Activated CD4-positive, alpha-beta memory T cell treated with anti-CD3 and anti-CD28 coated beads, Interleukin-2, amount 10 ng/mL, durations not matched to agents 7 days and 5 days (primary cell): ENCODE measurements at regions not wholly inside any gene's neighbourhood (a gene's known extent, or its start where the extent isn't known, plus 50 kb on each side); places are given as distances from the start of the nearest gene placed in this dataset.
"Not testable (repeated sequence)": the region's sequence is repeated elsewhere in the genome, so short reads cannot be mapped to it uniquely, and the experiment has no call there.

Source experiments
- CTCF ChIA-PET: fragments of 350-600 bp; sonication (Branson Sonifier 250); formaldehyde crosslinking; loops from one replicate; lab custom pipeline; 2021; ENCODE audit warnings: antibody characterized with exemption, inconsistent platforms; lab: Charles Lee
- POLR2A ChIA-PET: fragments of 350-600 bp; sonication (Branson Sonifier 250); formaldehyde crosslinking; loops from one replicate; lab custom pipeline; 2021; ENCODE audit warnings: antibody characterized with exemption; lab: Charles Lee
- DNase-seq: peaks from one replicate; pipeline ENCODE4 v3.0.0-alpha.2; 2020
- H3K27ac Mint-ChIP-seq: one replicate; pipeline ENCODE4 v1.8.0; 2021; ENCODE audit warnings: mild to moderate bottlenecking, mixed read lengths
- H3K27me3 Mint-ChIP-seq: one replicate; pipeline ENCODE4 v1.8.0; 2021; ENCODE audit warnings: mixed read lengths
- H3K36me3 Mint-ChIP-seq: one replicate; pipeline ENCODE4 v1.8.0; 2021; ENCODE audit warnings: low read depth, mixed read lengths
- H3K4me1 Mint-ChIP-seq: one replicate; pipeline ENCODE4 v1.8.0; 2021; ENCODE audit warnings: mixed read lengths
- H3K4me3 Mint-ChIP-seq: one replicate; pipeline ENCODE4 v1.8.0; 2021; ENCODE audit warnings: mild to moderate bottlenecking, mixed read lengths
- H3K9me3 Mint-ChIP-seq: one replicate; pipeline ENCODE4 v1.8.0; 2021; ENCODE audit warnings: mixed read lengths

DNA sequence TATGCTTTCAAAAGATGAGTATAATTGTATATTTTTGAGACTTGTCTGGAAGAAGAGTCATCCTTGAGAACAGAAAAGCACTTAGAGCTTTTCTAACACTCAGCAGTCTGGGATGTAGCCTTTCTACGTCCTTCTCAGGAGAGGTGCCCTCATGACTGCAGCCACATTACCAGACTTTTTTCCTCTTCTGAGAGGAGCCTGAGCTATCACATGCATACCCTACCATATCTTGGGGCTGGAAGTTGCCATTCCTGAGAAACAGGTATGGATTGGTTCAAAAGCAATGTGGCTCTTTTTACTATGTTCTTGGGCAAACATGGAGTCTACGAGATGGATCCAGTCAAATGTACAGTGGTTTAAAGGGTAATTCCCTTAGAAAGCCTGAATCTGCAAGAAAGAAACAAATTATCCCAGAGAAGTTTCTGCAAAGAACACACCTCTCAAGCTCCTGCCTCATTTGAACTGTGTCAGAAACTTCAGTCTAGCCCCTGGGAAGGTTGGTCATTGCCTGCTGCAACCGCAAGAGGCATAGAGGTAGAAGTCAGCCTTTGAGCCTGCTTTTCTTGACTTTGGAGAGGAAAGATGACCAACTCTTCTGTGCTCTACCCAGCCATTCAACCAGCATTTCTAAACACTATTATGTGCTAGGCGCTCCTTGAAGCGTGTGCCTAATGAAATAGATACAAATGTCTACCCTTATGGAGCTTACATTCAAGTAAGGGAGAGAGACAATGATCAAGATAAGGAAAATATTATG is 401.9 kb upstream of the ACTBL2 start:
- H3K4me3 Mint-ChIP-seq, result no peak overlapping the region
- H3K9me3 Mint-ChIP-seq, result no peaks in the 10 kb centered on the region

GRCh38 chr5:57880216-57880615 is 397.6 kb upstream of the ACTBL2 start:
- Mint-ChIP-seq H3K27me3 (peaks cover 4% of the 10 kb centered on the region), H3K36me3 (no peaks in the 10 kb centered on the region), H3K4me1 (no peaks in the 10 kb centered on the region), H3K27ac (no peak overlapping the region), H3K4me3 (no peak overlapping the region), H3K9me3 (no peaks in the 10 kb centered on the region)
- ChIA-PET CTCF (no interaction called here), POLR2A (no interaction called here)
- no peak for DNase-seq

More for the DNA sequence above, 401.9 kb upstream of the ACTBL2 start:
- CTCF ChIA-PET, result no interaction called here
- H3K36me3 Mint-ChIP-seq, result no peaks in the 10 kb centered on the region
- POLR2A ChIA-PET, result no interaction called here
- no peak overlapping the region for H3K27ac Mint-ChIP-seq
- no peak for DNase-seq
- H3K27me3 Mint-ChIP-seq, result no peaks in the 10 kb centered on the region
- no peaks in the 10 kb centered on the region for H3K4me1 Mint-ChIP-seq

DNA sequence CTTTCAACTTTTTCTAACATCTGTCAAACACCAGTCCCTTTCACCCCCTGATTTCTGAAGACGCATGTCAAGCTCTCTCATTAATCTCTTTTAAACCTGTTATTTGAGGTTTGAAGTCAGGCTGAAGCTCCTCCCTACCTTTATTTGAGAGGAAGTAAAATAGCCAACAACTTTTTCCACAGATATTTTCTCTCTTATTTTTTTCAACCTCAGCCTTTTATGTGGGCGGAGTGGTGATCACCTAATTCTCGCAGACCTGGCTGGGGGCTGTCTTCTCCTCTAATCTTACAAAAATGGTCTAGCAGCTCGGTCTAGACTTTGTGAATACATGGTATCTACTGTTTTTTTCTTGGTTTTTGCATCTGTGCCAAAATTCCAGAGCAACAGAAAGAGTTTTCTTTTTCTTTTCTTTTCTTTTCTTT is 395.7 kb upstream of the ACTBL2 start:
- Mint-ChIP-seq H3K36me3 (no peaks in the 10 kb centered on the region), H3K4me3 (no peak overlapping the region), H3K9me3 (no peaks in the 10 kb centered on the region), H3K4me1 (no peaks in the 10 kb centered on the region), H3K27ac (no peak overlapping the region), H3K27me3 (peaks cover 4% of the 10 kb centered on the region)
- DNase-seq, result no peak
- CTCF ChIA-PET, result no interaction called here
- POLR2A ChIA-PET, result no interaction called here

- Mint-ChIP-seq H3K4me1 (no peaks in the 10 kb centered on the region), H3K27ac (no peak overlapping the region), H3K36me3 (no peaks in the 10 kb centered on the region), H3K4me3 (no peak overlapping the region), H3K27me3 (no peaks in the 10 kb centered on the region), H3K9me3 (peaks cover 3% of the 10 kb centered on the region)
- POLR2A ChIA-PET, result no interaction called here
- DNase-seq, result no peak
- CTCF ChIA-PET, result no interaction called here
Observed at GRCh38 chr5:57871496-57871895, 388.9 kb upstream of the ACTBL2 start.

DNA sequence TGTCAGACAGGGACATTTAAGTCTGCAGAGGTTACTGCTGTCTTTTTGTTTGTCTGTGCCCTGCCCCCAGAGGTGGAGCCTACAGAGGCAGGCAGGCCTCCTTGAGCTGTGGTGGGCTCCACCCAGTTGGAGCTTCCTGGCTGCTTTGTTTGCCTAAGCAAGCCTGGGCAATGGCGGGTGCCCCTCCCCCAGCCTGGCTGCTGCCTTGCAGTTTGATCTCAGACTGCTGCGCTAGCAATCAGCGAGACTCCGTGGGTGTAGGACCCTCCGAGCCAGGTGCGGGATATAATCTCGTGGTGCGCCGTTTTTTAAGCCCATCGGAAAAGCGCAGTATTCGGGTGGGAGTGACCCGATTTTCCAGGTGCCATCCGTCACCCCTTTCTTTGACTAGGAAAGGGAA is 387.7 kb upstream of the ACTBL2 start:
- H3K27me3 Mint-ChIP-seq, POLR2A ChIA-PET, H3K27ac Mint-ChIP-seq, DNase-seq, H3K4me1 Mint-ChIP-seq, H3K9me3 Mint-ChIP-seq, H3K36me3 Mint-ChIP-seq, CTCF ChIA-PET, H3K4me3 Mint-ChIP-seq: not testable (repeated sequence)

DNA sequence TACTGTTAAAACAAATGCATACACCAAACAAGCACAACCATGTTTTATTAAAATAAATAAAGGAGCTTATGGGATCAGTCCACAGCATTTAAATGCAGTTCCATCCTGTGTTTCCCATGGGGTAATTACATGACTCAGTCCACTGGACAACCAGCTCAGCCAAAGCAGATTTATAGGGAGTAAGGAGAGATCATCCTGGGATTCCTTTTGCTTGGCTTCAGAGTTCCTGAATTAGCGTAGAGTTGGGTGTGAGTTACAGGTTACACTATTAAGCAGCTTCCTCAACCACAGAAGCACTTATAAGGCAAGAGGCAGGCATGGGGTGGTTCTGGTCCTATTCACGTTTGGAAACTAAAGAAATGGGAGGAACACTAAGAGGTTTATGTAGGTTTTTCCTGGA is 381.1 kb upstream of the ACTBL2 start:
- ChIA-PET CTCF (no interaction called here), POLR2A (no interaction called here)
- H3K9me3 Mint-ChIP-seq, result no peaks in the 10 kb centered on the region
- no peaks in the 10 kb centered on the region for H3K4me1 Mint-ChIP-seq
- H3K36me3 Mint-ChIP-seq, result no peaks in the 10 kb centered on the region
- DNase-seq, result no peak
- H3K4me3 Mint-ChIP-seq, result no peak overlapping the region
- no peaks in the 10 kb centered on the region for H3K27me3 Mint-ChIP-seq
- H3K27ac Mint-ChIP-seq, result no peak overlapping the region

GRCh38 chr5:57862942-57863341 is 380.3 kb upstream of the ACTBL2 start:
- ChIA-PET CTCF (no interaction called here), POLR2A (no interaction called here)
- no peaks in the 10 kb centered on the region for H3K9me3 Mint-ChIP-seq
- H3K36me3 Mint-ChIP-seq, result no peaks in the 10 kb centered on the region
- no peak overlapping the region for H3K27ac Mint-ChIP-seq
- H3K4me3 Mint-ChIP-seq, result no peak overlapping the region
- no peaks in the 10 kb centered on the region for H3K4me1 Mint-ChIP-seq
- no peaks in the 10 kb centered on the region for H3K27me3 Mint-ChIP-seq
- DNase-seq, result no peak

GRCh38 chr5:57862471-57862911 is 379.9 kb upstream of the ACTBL2 start:
- DNase-seq, result no peak
- no peak overlapping the region for H3K27ac Mint-ChIP-seq
- ChIA-PET CTCF (no interaction called here), POLR2A (no interaction called here)
- H3K27me3 Mint-ChIP-seq, result no peaks in the 10 kb centered on the region
- no peaks in the 10 kb centered on the region for H3K4me1 Mint-ChIP-seq
- H3K9me3 Mint-ChIP-seq, result no peaks in the 10 kb centered on the region
- no peaks in the 10 kb centered on the region for H3K36me3 Mint-ChIP-seq
- no peak overlapping the region for H3K4me3 Mint-ChIP-seq

GRCh38 chr5:57859626-57860025 is 377.0 kb upstream of the ACTBL2 start:
- Mint-ChIP-seq H3K9me3 (no peaks in the 10 kb centered on the region), H3K27ac (no peak overlapping the region), H3K4me1 (no peaks in the 10 kb centered on the region), H3K27me3 (no peaks in the 10 kb centered on the region), H3K36me3 (no peaks in the 10 kb centered on the region), H3K4me3 (no peak overlapping the region)
- CTCF ChIA-PET, result no interaction called here
- POLR2A ChIA-PET, result no interaction called here
- no peak for DNase-seq

DNA sequence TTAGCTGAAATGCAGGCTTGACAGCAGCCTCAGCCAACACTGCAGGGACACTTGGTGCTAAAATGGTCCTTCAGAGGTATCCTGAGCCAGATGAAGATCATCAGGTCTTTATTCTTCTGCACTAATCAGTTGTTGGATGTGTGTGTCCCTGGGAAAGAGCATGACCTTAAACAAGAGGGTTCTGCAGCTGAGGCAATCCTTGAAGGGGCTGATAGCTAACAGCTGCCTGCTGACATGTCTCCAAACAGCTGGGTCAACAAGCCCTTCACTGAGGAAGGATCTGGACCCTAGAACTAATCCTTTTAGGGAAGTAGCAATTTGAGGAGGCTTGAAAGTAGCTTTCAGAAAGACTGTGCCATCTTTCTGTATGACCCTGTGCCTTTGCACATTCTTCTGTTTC is 376.3 kb upstream of the ACTBL2 start:
- ChIA-PET CTCF (no interaction called here), POLR2A (no interaction called here)
- no peak for DNase-seq
- Mint-ChIP-seq H3K4me3 (no peak overlapping the region), H3K4me1 (no peaks in the 10 kb centered on the region), H3K27me3 (no peaks in the 10 kb centered on the region), H3K36me3 (no peaks in the 10 kb centered on the region), H3K27ac (no peak overlapping the region), H3K9me3 (no peaks in the 10 kb centered on the region)

DNA sequence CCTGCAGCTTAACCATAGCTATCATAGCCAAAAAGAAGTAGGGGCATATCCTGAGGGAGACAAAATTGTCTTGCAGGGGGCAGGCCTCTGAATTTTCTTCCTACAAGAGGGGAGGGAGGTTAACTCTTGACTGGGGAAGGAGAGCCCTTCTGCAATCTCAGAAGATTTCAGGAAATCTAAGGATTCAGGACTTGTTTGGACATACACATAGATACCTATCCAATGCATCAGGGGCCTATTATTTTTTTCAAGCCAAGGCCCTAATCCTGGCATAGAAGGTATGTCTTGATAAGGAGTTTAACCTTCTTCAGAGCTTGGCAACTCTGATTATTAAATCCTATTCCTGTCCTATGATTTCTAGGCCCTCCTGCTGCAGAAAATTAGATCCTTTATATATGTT is 375.1 kb upstream of the ACTBL2 start:
- H3K27ac Mint-ChIP-seq, result no peak overlapping the region

DNA sequence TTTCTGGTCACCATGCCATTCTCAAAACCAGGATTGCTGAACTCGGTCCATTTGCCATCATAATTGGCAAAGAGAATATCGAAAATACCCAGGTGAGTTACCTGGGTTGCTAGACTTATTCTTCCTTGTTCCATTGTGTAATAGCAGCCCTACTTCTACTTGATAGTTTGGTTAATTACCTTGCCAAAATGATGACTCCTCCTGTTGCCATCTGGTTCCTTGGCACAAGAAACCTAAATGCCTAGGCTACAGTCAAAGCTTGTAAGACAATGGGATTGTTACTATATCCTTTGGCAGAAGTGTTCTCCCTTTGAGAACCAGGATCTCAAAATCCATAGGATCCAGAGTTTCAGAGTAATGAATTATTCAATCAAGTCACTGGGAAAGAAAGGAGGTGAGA is 373.2 kb upstream of the ACTBL2 start:
- no peak overlapping the region for H3K27ac Mint-ChIP-seq
- DNase-seq, result no peak
- no peaks in the 10 kb centered on the region for H3K9me3 Mint-ChIP-seq
- no peak overlapping the region for H3K4me3 Mint-ChIP-seq
- no peaks in the 10 kb centered on the region for H3K27me3 Mint-ChIP-seq
- H3K4me1 Mint-ChIP-seq, result no peaks in the 10 kb centered on the region
- ChIA-PET CTCF (no interaction called here), POLR2A (no interaction called here)
- no peaks in the 10 kb centered on the region for H3K36me3 Mint-ChIP-seq

More for the DNA sequence above, 375.1 kb upstream of the ACTBL2 start:
- ChIA-PET POLR2A (no interaction called here), CTCF (no interaction called here)
- H3K27me3 Mint-ChIP-seq, result no peaks in the 10 kb centered on the region
- no peaks in the 10 kb centered on the region for H3K9me3 Mint-ChIP-seq
- H3K4me1 Mint-ChIP-seq, result no peaks in the 10 kb centered on the region
- no peak for DNase-seq
- H3K36me3 Mint-ChIP-seq, result no peaks in the 10 kb centered on the region
- no peak overlapping the region for H3K4me3 Mint-ChIP-seq

- Mint-ChIP-seq H3K27me3 (no peaks in the 10 kb centered on the region), H3K4me1 (no peaks in the 10 kb centered on the region), H3K4me3 (no peak overlapping the region), H3K36me3 (no peaks in the 10 kb centered on the region), H3K9me3 (no peaks in the 10 kb centered on the region), H3K27ac (no peak overlapping the region)
- ChIA-PET CTCF (no interaction called here), POLR2A (no interaction called here)
- DNase-seq, result no peak
Observed at GRCh38 chr5:57853929-57854697, 371.5 kb upstream of the ACTBL2 start.

- ChIA-PET CTCF (no interaction called here), POLR2A (no interaction called here)
- Mint-ChIP-seq H3K27ac (no peak overlapping the region), H3K4me3 (no peak overlapping the region), H3K27me3 (no peaks in the 10 kb centered on the region), H3K9me3 (no peaks in the 10 kb centered on the region), H3K4me1 (no peaks in the 10 kb centered on the region), H3K36me3 (no peaks in the 10 kb centered on the region)
- DNase-seq, result no peak
Observed at GRCh38 chr5:57850109-57850508, 367.5 kb upstream of the ACTBL2 start.
